Keratinocyte (primary cell): ENCODE measurements at regions not wholly inside any gene's neighbourhood (a gene's known extent, or its start where the extent isn't known, plus 50 kb on each side); places are given as distances from the start of the nearest gene placed in this dataset.

Experiments
- DNase-seq: peaks from one replicate; pipeline ENCODE4 v3.0.0-alpha.2; 2011; ENCODE audit warnings: low read depth, missing footprints, low spot score
- FAIRE-seq: peaks from 2 replicates; lab custom pipeline; 2011; peaks lifted over from hg19 to GRCh38; lab: Jason Lieb, UNC
- H2AFZ ChIP-seq: 2 replicates; pipeline ENCODE4 v1.6.0; 2012; ENCODE audit warnings: low read length, control low read depth, inconsistent platforms; ENCODE audit not compliant: control insufficient read depth
- H3K27ac ChIP-seq: 2 replicates; pipeline ENCODE4 v1.5.1; 2011; ENCODE audit warnings: low read length; ENCODE audit not compliant: control insufficient read depth, insufficient read depth
- H3K27me3 ChIP-seq: 3 replicates; pipeline ENCODE4 v1.6.0; 2011; ENCODE audit warnings: low read length; ENCODE audit not compliant: control insufficient read depth, insufficient read depth; ENCODE audit errors: extremely low read depth
- H3K36me3 ChIP-seq, 2 experiments: 2 replicates in 1 of 2; 3 replicates in 1 of 2; pipeline ENCODE4 v1.5.1; 2011; ENCODE audit warnings: low read length in 2 of 2, mild to moderate bottlenecking in 1 of 2; ENCODE audit not compliant: control insufficient read depth in 2 of 2, insufficient read depth in 2 of 2; ENCODE audit errors: extremely low read depth in 1 of 2
- H3K4me1 ChIP-seq: 3 replicates; pipeline ENCODE4 v1.5.1; 2011; ENCODE audit warnings: low read length; ENCODE audit not compliant: control insufficient read depth, insufficient read depth; ENCODE audit errors: extremely low read depth
- H3K4me2 ChIP-seq: 3 replicates; pipeline ENCODE4 v1.6.0; 2011; ENCODE audit warnings: low read depth, low read length; ENCODE audit not compliant: control insufficient read depth, insufficient read depth; ENCODE audit errors: extremely low read depth
- H3K4me3 ChIP-seq, 3 experiments: fragments of 200-600 bp in 1 of 3; sonication (generic) in 1 of 3; 2 replicates in 2 of 3; 3 replicates in 1 of 3; pipeline ENCODE4 v1.5.1; 2011 to 2016; ENCODE audit warnings: low read length in 3 of 3, mild to moderate bottlenecking in 3 of 3, control low read depth in 2 of 3, inconsistent platforms in 1 of 3, low read depth in 1 of 3, mixed read lengths in 1 of 3, mixed run types in 1 of 3, moderate library complexity in 1 of 3; ENCODE audit not compliant: control insufficient read depth in 2 of 3, insufficient read depth in 2 of 3; ENCODE audit errors: extremely low read depth in 1 of 3
- H3K79me2 ChIP-seq: 2 replicates; pipeline ENCODE4 v1.6.0; 2012; ENCODE audit warnings: low read length; ENCODE audit not compliant: control insufficient read depth, insufficient read depth
- H3K9ac ChIP-seq: 3 replicates; pipeline ENCODE4 v1.6.0; 2011; ENCODE audit warnings: low read length; ENCODE audit not compliant: control insufficient read depth, insufficient read depth; ENCODE audit errors: extremely low read depth
- H3K9me1 ChIP-seq: 3 replicates; pipeline ENCODE4 v1.6.0; 2011; ENCODE audit warnings: low read length; ENCODE audit not compliant: control insufficient read depth, insufficient read depth; ENCODE audit errors: extremely low read depth
- H3K9me3 ChIP-seq: 2 replicates; pipeline ENCODE4 v1.5.1; 2012; ENCODE audit warnings: low read depth, low read length; ENCODE audit not compliant: control insufficient read depth
- H4K20me1 ChIP-seq: 3 replicates; pipeline ENCODE4 v1.6.0; 2011; ENCODE audit warnings: low read length; ENCODE audit not compliant: control insufficient read depth, insufficient read depth; ENCODE audit errors: extremely low read depth
- EZH2 ChIP-seq: IDR thresholded peaks from one replicate; pipeline ENCODE4 v1.6.1; 2012; ENCODE audit warnings: inconsistent platforms, mild to moderate bottlenecking, low read length, moderate library complexity
- dilution Hi-C: fragments of 300-500 bp; cut with MboI; formaldehyde crosslinking; loops from one replicate; pipeline ENCODE4 v1.7.0; 2020; ENCODE audit warnings: low sequenced_read_pairs; ENCODE audit not compliant: extremely low pct_ligation_motif_present
- TF ChIP-seq, protein P1 (sequence below), 3 experiments: IDR thresholded peaks in 1 of 3; conservative IDR thresholded peaks in 1 of 3; optimal IDR thresholded peaks in 1 of 3; 2 replicates in 2 of 3; 3 replicates in 1 of 3; pipeline versions ENCODE3 to v1.5.1; 2011; ENCODE audit warnings: low read length in 3 of 3, mild to moderate bottlenecking in 3 of 3, moderate library complexity in 2 of 3, control low read depth in 1 of 3, inconsistent platforms in 1 of 3; ENCODE audit not compliant: insufficient read depth in 2 of 3; ENCODE audit errors: extremely low read depth in 1 of 3

GRCh38 chr9:20042128-20042711, 253.4 kb upstream of the SLC24A2 start:
- no peaks in the 10 kb centered on the region for H3K27me3 ChIP-seq
- no peak overlapping the region for H3K9ac ChIP-seq
- no peak overlapping the region for H3K4me3 ChIP-seq
- TF ChIP-seq, protein P1, sequence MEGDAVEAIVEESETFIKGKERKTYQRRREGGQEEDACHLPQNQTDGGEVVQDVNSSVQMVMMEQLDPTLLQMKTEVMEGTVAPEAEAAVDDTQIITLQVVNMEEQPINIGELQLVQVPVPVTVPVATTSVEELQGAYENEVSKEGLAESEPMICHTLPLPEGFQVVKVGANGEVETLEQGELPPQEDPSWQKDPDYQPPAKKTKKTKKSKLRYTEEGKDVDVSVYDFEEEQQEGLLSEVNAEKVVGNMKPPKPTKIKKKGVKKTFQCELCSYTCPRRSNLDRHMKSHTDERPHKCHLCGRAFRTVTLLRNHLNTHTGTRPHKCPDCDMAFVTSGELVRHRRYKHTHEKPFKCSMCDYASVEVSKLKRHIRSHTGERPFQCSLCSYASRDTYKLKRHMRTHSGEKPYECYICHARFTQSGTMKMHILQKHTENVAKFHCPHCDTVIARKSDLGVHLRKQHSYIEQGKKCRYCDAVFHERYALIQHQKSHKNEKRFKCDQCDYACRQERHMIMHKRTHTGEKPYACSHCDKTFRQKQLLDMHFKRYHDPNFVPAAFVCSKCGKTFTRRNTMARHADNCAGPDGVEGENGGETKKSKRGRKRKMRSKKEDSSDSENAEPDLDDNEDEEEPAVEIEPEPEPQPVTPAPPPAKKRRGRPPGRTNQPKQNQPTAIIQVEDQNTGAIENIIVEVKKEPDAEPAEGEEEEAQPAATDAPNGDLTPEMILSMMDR (optimal IDR thresholded peaks at IDR 0.05 in 1 of 3, IDR thresholded peaks at IDR 0.05 in 1 of 3, conservative IDR thresholded peaks at IDR 0.05 in 1 of 3; ENCODE audit: extremely low read depth in 1 of 3, insufficient read depth in 2 of 3, low read length in 3 of 3): no peak
- no peak for TF ChIP-seq EZH2
- no peaks in the 10 kb centered on the region for H3K9me3 ChIP-seq
- no peaks in the 10 kb centered on the region for H3K36me3 ChIP-seq
- H4K20me1 ChIP-seq: no peaks in the 10 kb centered on the region
- no peak overlapping the region for H3K4me2 ChIP-seq
- no peaks in the 10 kb centered on the region for H3K9me1 ChIP-seq
- H3K79me2 ChIP-seq: no peaks in the 10 kb centered on the region
- H3K4me1 ChIP-seq: no peaks in the 10 kb centered on the region
- DNase-seq: no peak
- H3K27ac ChIP-seq: no peak overlapping the region
- no peak overlapping the region for H2AFZ ChIP-seq
- no peak for FAIRE-seq
- dilution Hi-C loops: no loop called here

DNA sequence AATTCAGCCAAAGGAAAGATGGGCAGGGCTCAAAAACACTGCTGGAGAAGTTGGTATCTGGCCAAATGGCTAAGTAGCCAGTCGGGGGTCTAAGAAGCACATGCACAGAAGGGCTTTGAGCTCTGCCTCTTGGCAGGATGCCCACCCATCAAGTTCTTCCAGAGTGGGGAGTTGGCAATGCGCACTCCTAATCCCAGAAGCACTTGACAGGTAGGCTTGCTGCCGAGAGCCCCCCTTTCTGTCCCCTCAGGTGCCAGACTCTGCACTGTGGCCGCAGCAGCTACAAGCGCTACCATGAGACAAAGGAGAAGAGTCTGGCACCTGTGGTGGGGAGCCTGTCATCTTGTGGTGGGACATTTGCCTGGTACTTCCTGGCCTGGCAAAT, 252.9 kb upstream of the SLC24A2 start:
- dilution Hi-C loops: no loop called here
- Histone ChIP-seq H3K36me3 (no peaks in the 10 kb centered on the region), H3K27me3 (no peaks in the 10 kb centered on the region), H3K4me3 (no peak overlapping the region), H3K9me3 (no peaks in the 10 kb centered on the region), H3K4me1 (no peaks in the 10 kb centered on the region), H2AFZ (no peak overlapping the region), H3K79me2 (no peaks in the 10 kb centered on the region), H4K20me1 (no peaks in the 10 kb centered on the region), H3K4me2 (no peak overlapping the region), H3K9ac (no peak overlapping the region), H3K9me1 (no peaks in the 10 kb centered on the region), H3K27ac (no peak overlapping the region)
- FAIRE-seq (no peak), DNase-seq (no peak)
- TF ChIP-seq, protein P1 (optimal IDR thresholded peaks at IDR 0.05 in 1 of 3, IDR thresholded peaks at IDR 0.05 in 1 of 3, conservative IDR thresholded peaks at IDR 0.05 in 1 of 3; ENCODE audit: extremely low read depth in 1 of 3, insufficient read depth in 2 of 3, low read length in 3 of 3): no peak
- no peak for TF ChIP-seq EZH2
